Chondrocyte (in vitro differentiated cells): ENCODE measurements at regions not wholly inside any gene's neighbourhood (a gene's known extent, or its start where the extent isn't known, plus 50 kb on each side); places are given as distances from the start of the nearest gene placed in this dataset.

Experiments
- DNase-seq: peaks from one replicate; pipeline ENCODE4 v3.0.0; 2021; ENCODE audit warnings: mixed read lengths, low spot score
- H3K27ac Mint-ChIP-seq: one replicate; pipeline ENCODE4 v1.8.0; 2021; ENCODE audit warnings: mild to moderate bottlenecking, moderate library complexity, mixed read lengths; ENCODE audit not compliant: unreplicated experiment
- H3K27me3 Mint-ChIP-seq: 2 replicates; pipeline ENCODE4 v1.8.0; 2021; ENCODE audit warnings: low read depth, mixed read lengths
- H3K36me3 Mint-ChIP-seq: 2 replicates; pipeline ENCODE4 v1.8.0; 2021; ENCODE audit warnings: low read depth, mixed read lengths
- H3K4me1 Mint-ChIP-seq: 2 replicates; pipeline ENCODE4 v1.8.0; 2021; ENCODE audit warnings: low read depth, mild to moderate bottlenecking, mixed read lengths
- H3K4me3 Mint-ChIP-seq: one replicate; pipeline ENCODE4 v1.8.0; 2021; ENCODE audit warnings: mild to moderate bottlenecking, moderate library complexity, mixed read lengths; ENCODE audit not compliant: unreplicated experiment
- H3K9me3 Mint-ChIP-seq: 2 replicates; pipeline ENCODE4 v1.8.0; 2021; ENCODE audit warnings: low read depth, mixed read lengths
- TF ChIP-seq, protein P1 (sequence below): fragments of 200-600 bp; sonication (generic); IDR thresholded peaks from 2 replicates; pipeline ENCODE4 v1.5.0; 2021; ENCODE audit warnings: antibody characterized with exemption, mild to moderate bottlenecking, moderate library complexity

DNA sequence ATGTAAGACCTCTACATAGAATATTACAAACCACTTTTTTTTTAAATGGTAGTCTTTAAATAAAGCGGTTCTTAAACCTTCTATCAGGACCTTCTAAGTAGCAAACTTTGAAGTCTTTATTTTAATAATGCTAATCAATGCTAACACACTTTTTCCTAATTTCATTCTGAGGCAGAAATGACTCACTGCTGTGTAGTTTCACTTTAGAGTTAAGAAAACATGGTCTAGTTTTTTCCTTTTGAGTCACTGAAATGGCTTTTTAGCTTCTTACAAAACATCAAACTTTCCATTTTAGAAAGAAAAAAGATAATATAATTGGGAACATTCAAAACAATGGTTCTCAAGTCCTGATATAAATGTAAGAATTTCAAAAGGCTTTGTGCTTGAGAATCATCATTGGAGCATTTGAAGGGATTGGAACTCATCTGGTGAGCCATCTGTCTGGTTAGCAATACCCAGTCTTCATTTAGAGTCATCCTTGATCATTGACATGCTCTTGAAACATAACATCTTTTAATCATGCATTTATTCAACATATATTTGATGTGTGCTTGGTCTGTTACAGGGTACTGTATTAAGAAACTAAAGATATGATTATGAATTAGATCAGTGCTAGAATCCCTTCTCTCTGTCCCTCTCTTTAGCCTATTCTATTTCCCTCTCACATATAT, 258.3 kb upstream of the MON1B start:
- Mint-ChIP-seq H3K4me3 (no peak overlapping the region), H3K27ac (no peak overlapping the region), H3K9me3 (no peaks in the 10 kb centered on the region), H3K27me3 (no peaks in the 10 kb centered on the region), H3K4me1 (no peaks in the 10 kb centered on the region), H3K36me3 (no peaks in the 10 kb centered on the region)
- TF ChIP-seq, protein P1, sequence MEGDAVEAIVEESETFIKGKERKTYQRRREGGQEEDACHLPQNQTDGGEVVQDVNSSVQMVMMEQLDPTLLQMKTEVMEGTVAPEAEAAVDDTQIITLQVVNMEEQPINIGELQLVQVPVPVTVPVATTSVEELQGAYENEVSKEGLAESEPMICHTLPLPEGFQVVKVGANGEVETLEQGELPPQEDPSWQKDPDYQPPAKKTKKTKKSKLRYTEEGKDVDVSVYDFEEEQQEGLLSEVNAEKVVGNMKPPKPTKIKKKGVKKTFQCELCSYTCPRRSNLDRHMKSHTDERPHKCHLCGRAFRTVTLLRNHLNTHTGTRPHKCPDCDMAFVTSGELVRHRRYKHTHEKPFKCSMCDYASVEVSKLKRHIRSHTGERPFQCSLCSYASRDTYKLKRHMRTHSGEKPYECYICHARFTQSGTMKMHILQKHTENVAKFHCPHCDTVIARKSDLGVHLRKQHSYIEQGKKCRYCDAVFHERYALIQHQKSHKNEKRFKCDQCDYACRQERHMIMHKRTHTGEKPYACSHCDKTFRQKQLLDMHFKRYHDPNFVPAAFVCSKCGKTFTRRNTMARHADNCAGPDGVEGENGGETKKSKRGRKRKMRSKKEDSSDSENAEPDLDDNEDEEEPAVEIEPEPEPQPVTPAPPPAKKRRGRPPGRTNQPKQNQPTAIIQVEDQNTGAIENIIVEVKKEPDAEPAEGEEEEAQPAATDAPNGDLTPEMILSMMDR, result no peak
- DNase-seq, result no peak

DNA sequence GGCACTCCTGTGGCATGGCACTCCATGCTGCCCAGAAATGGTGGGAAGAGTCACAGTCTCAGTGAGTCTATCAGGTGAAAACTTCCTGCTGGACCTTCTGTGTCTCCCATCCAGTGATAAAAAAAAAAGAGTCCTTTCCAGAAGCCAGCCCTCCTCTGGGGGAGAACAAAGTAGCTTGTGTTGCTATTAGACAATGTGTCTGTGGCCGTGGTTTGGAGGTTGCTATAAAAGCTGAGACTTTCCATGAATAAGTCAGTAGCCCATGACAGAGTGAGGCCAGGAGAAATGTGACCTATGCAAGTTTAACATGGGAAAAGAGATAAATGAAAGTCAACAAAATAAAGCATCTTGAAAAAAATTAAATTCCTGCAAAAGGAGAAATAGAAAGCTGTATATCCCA, 250.7 kb upstream of the MON1B start:
- TF ChIP-seq, protein P1, result no peak
- Mint-ChIP-seq H3K36me3 (no peaks in the 10 kb centered on the region), H3K27me3 (no peaks in the 10 kb centered on the region), H3K4me1 (no peaks in the 10 kb centered on the region), H3K4me3 (no peak overlapping the region), H3K9me3 (peaks cover 3% of the 10 kb centered on the region), H3K27ac (no peak overlapping the region)
- no peak for DNase-seq

DNA sequence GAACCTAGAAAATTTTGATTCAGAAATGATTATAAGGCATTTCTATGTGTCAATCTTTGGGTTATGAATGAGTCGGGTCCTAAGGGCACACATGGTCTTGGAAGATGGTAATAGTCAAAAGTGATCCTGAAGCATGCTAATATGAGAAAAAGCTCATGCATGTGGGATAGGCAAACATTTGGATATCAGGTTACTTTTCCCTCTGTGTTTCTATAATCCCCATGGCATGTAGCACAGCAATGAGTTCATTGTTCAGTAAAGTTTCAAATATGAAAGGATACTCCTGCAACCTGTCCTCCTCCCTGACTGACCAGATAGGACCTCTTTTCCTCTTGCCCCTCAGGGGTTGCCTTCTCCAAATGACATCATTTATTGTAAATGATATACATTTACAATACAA, 249.9 kb upstream of the MON1B start:
- no peak for DNase-seq

DNA sequence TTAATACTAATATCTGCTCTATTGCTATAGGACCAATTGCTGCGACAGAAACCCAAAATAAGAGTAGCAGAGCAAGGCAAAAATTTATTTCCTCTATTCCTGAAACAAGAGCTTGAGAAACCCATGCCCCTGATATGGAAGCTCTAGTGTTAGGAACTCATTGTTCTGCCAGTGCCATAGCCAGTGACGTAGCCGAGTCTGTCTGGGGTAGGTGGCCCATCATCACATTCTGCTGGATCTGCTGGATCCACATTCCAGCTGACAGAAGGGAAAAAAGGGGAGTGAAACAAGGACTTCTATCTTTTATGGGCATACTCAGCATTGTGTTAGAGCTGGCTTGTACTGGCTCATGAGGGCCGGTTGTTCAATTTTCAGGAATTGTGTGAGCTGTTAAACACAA, 248.9 kb upstream of the MON1B start:
- H3K4me3 Mint-ChIP-seq, result no peak overlapping the region
- H3K27me3 Mint-ChIP-seq, result no peaks in the 10 kb centered on the region
- DNase-seq, result no peak
- H3K36me3 Mint-ChIP-seq, result no peaks in the 10 kb centered on the region
- no peak overlapping the region for H3K27ac Mint-ChIP-seq
- peaks cover 3% of the 10 kb centered on the region for H3K9me3 Mint-ChIP-seq
- no peaks in the 10 kb centered on the region for H3K4me1 Mint-ChIP-seq
- TF ChIP-seq, protein P1, result no peak

More for the DNA sequence above, 249.9 kb upstream of the MON1B start:
- Mint-ChIP-seq H3K9me3 (peaks cover 3% of the 10 kb centered on the region), H3K27me3 (no peaks in the 10 kb centered on the region), H3K4me1 (no peaks in the 10 kb centered on the region), H3K36me3 (no peaks in the 10 kb centered on the region), H3K27ac (no peak overlapping the region), H3K4me3 (no peak overlapping the region)
- TF ChIP-seq, protein P1, result no peak

DNA sequence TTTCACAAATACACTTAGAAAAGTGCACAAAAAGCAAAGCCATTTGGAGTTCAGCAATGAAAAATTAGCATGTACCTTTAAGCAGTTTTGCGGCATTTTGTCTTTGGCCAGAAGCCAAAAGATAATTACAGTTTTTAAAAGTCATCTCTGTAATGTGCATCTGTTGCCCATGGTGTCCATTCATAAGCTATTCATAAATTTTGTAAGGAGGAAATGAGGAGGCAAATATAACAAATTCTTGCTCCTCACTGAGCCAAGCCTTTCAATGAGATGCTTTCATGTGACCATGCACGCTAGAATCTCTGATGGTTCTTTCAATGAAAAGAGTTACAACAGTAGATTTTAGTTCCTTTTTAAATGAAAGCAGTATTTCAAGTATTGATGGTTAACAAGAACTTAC, 247.1 kb upstream of the MON1B start:
- Mint-ChIP-seq H3K27ac (no peak overlapping the region), H3K4me3 (no peak overlapping the region), H3K4me1 (no peaks in the 10 kb centered on the region), H3K36me3 (no peaks in the 10 kb centered on the region), H3K9me3 (peaks cover 3% of the 10 kb centered on the region), H3K27me3 (no peaks in the 10 kb centered on the region)
- DNase-seq, result no peak
- TF ChIP-seq, protein P1, result no peak
